Adrenal gland (tissue), 5 donors: ENCODE measurements at regions not wholly inside any gene's neighbourhood (a gene's known extent, or its start where the extent isn't known, plus 50 kb on each side); places are given as distances from the start of the nearest gene placed in this dataset.

ENCODE experiments used
- POLR2A ChIP-seq, 2 donors: fragments of 450-650 bp; IDR thresholded peaks; one replicate each; pipeline ENCODE4 v1.6.1; 2017; ENCODE audit warnings: antibody characterized with exemption in 2 of 2, mild to moderate bottlenecking in 2 of 2, moderate library complexity in 1 of 2
- TF ChIP-seq, protein P1 (sequence below), 6 experiments: fragments of 450-650 bp in 4 of 6; fragments of 200-600 bp in 2 of 6; sonication (generic) in 1 of 6; IDR thresholded peaks; 1 replicate in 5 of 6; 2 replicates in 1 of 6; pipeline versions ENCODE4 v1.5.1 to v1.8.0; 2016 to 2021; ENCODE audit warnings: antibody characterized with exemption in 6 of 6, mild to moderate bottlenecking in 2 of 6, moderate library complexity in 1 of 6
- donor health status: DM: no; HTN: no; CAD: no.

DNA sequence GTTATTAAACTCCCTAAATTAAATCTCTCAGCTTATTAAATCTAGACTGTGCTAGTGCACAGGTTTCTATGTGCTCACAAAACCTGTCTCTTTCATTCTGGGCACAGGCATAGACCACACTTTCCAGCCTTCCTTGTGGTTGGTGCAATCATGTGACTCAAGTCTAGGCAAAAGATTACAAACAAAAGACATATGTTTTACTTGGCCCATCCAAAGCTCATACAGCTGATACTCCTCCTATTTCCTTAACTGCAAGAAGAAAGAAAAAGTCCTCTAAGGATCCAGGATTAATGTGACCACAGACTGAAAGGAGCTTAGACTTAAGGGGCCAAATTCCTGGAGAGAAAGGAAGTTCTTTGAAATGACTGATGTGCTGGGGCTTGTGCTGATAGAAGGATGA is 731.3 kb upstream of the RAB6C start:
- TF ChIP-seq, protein P1, sequence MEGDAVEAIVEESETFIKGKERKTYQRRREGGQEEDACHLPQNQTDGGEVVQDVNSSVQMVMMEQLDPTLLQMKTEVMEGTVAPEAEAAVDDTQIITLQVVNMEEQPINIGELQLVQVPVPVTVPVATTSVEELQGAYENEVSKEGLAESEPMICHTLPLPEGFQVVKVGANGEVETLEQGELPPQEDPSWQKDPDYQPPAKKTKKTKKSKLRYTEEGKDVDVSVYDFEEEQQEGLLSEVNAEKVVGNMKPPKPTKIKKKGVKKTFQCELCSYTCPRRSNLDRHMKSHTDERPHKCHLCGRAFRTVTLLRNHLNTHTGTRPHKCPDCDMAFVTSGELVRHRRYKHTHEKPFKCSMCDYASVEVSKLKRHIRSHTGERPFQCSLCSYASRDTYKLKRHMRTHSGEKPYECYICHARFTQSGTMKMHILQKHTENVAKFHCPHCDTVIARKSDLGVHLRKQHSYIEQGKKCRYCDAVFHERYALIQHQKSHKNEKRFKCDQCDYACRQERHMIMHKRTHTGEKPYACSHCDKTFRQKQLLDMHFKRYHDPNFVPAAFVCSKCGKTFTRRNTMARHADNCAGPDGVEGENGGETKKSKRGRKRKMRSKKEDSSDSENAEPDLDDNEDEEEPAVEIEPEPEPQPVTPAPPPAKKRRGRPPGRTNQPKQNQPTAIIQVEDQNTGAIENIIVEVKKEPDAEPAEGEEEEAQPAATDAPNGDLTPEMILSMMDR (IDR thresholded peaks at IDR 0.05): no peak
- no peak for TF ChIP-seq POLR2A (IDR thresholded peaks at IDR 0.05)
